GM12878 (cell line): ENCODE measurements at regions not wholly inside any gene's neighbourhood (a gene's known extent, or its start where the extent isn't known, plus 50 kb on each side); places are given as distances from the start of the nearest gene placed in this dataset.

Experiments used
- ATAC-seq: fragments of 200-7000 bp; cut with Tn5 transposase; 3 replicates; pipeline ENCODE4 v1.9.1; 2020; ENCODE audit warnings: mild to moderate bottlenecking, moderate library complexity
- BruUV-seq: library from RNA; stranded (reverse); fragments of 400-500 nt; replicated peaks from 2 replicates; lab custom pipeline; 2021; lab: Mats Ljungman, UMichigan
- CTCF ChIA-PET: fragments of 300-600 bp; sonication (Branson Sonifier 250); formaldehyde crosslinking; extraction: SDS; loops from one replicate; lab custom pipeline; 2021; ENCODE audit warnings: inconsistent platforms; lab: Yijun Ruan, JAX
- POLR2A ChIA-PET: fragments of 350-600 bp; formaldehyde crosslinking; extraction: SDS; loops from one replicate; lab custom pipeline; 2021; ENCODE audit warnings: inconsistent platforms; lab: Charles Lee
- RAD21 ChIA-PET: fragments of 300-600 bp; sonication (Branson Sonifier 250); formaldehyde crosslinking; loops from one replicate; lab custom pipeline; 2023; ENCODE audit warnings: antibody characterized with exemption; ENCODE audit not compliant: unreplicated experiment; lab: Charles Lee
- SMC1A ChIA-PET: fragments of 300-600 bp; sonication (Branson Sonifier 250); formaldehyde crosslinking; loops from one replicate; lab custom pipeline; 2023; ENCODE audit not compliant: unreplicated experiment, uncharacterized antibody; lab: Charles Lee
- DNase-seq: peaks from one replicate; pipeline ENCODE4 v3.0.0-alpha.2; 2011; ENCODE audit warnings: low read depth, low spot score
- FAIRE-seq: peaks from 3 replicates; lab custom pipeline; 2011; peaks lifted over from hg19 to GRCh38; lab: Jason Lieb, UNC
- H2AFZ ChIP-seq: 2 replicates; pipeline ENCODE4 v1.6.0; 2011; ENCODE audit warnings: low read depth, low read length, control low read depth; ENCODE audit not compliant: control insufficient read depth
- H3K27ac ChIP-seq: 2 replicates; pipeline ENCODE4 v1.5.1; 2011; ENCODE audit warnings: control low read depth; ENCODE audit not compliant: control insufficient read depth, insufficient read depth
- H3K27me3 ChIP-seq, 2 experiments: replicated peaks in 1 of 2; 2 replicates each; pipeline versions ENCODE4 v1.6.0 to v1.6.1; 2011; ENCODE audit warnings: low read length in 1 of 2; ENCODE audit not compliant: control insufficient read depth in 2 of 2, insufficient read depth in 2 of 2
- H3K36me3 ChIP-seq, 2 experiments: 2 replicates each; pipeline ENCODE4 v1.5.1; 2011; ENCODE audit warnings: low read length in 1 of 2; ENCODE audit not compliant: control insufficient read depth in 2 of 2, insufficient read depth in 2 of 2
- H3K4me1 ChIP-seq: 2 replicates; pipeline ENCODE4 v1.6.1; 2011; ENCODE audit warnings: mild to moderate bottlenecking, low read length, moderate library complexity, mixed read lengths; ENCODE audit not compliant: control insufficient read depth, insufficient read depth
- H3K4me2 ChIP-seq: 2 replicates; pipeline ENCODE4 v1.6.0; 2011; ENCODE audit warnings: control low read depth; ENCODE audit not compliant: control insufficient read depth, insufficient read depth
- H3K4me3 ChIP-seq: fragments of 200-600 bp; sonication (generic); 2 replicates; pipeline ENCODE4 v1.5.1; 2016
- H3K79me2 ChIP-seq: 2 replicates; pipeline ENCODE4 v1.6.0; 2011; ENCODE audit warnings: low read length; ENCODE audit not compliant: control insufficient read depth, insufficient read depth
- H3K9ac ChIP-seq: 2 replicates; pipeline ENCODE4 v1.8.0; 2011; ENCODE audit warnings: low read length, control low read depth, mixed read lengths; ENCODE audit not compliant: control insufficient read depth, insufficient read depth
- H3K9me3 ChIP-seq: replicated peaks from 3 replicates; pipeline ENCODE4 v1.5.1; 2011; ENCODE audit warnings: mild to moderate bottlenecking, low read length; ENCODE audit not compliant: control insufficient read depth, insufficient read depth
- H4K20me1 ChIP-seq: 2 replicates; pipeline ENCODE4 v1.6.0; 2011; ENCODE audit not compliant: control insufficient read depth, insufficient read depth
- CBFB ChIP-seq: IDR thresholded peaks from 2 replicates; pipeline ENCODE4 v1.6.1; 2016; ENCODE audit warnings: antibody characterized with exemption, low read depth
- FOXK2 ChIP-seq: fragments of 450-650 bp; IDR thresholded peaks from 2 replicates; pipeline ENCODE4 v1.6.1; 2017; ENCODE audit warnings: mild to moderate bottlenecking, moderate library complexity
- HDAC2 ChIP-seq: fragments of 200-600 bp; sonication (generic); IDR thresholded peaks from 2 replicates; pipeline ENCODE4 v1.6.1; 2017
- MYC ChIP-seq: IDR thresholded peaks from 2 replicates; pipeline ENCODE4 v1.6.1; 2011; ENCODE audit warnings: mild to moderate bottlenecking, low read length, moderate library complexity, inconsistent platforms; ENCODE audit not compliant: insufficient read depth, insufficient replicate concordance, insufficient read length, severe bottlenecking
- NBN ChIP-seq: fragments of 450-650 bp; IDR thresholded peaks from 2 replicates; pipeline ENCODE4 v1.6.1; 2016
- NFYB ChIP-seq: IDR thresholded peaks from 2 replicates; pipeline ENCODE4 v1.6.1; 2011; ENCODE audit warnings: low read depth, mild to moderate bottlenecking, low read length, improper control_type of control experiment, moderate library complexity; ENCODE audit not compliant: insufficient read depth
- NR2F1 ChIP-seq: fragments of 450-650 bp; conservative IDR thresholded peaks from 2 replicates; pipeline ENCODE4 v1.6.1; 2017; ENCODE audit warnings: mild to moderate bottlenecking
- PBX3 ChIP-seq: IDR thresholded peaks from 2 replicates; pipeline ENCODE4 v1.6.1; 2011; ENCODE audit warnings: mild to moderate bottlenecking, low read depth, low read length, moderate library complexity; ENCODE audit not compliant: insufficient replicate concordance
- POLR2AphosphoS2 ChIP-seq: IDR thresholded peaks from 2 replicates; pipeline ENCODE4 v1.6.1; 2011; ENCODE audit warnings: low read depth, mild to moderate bottlenecking, low read length, improper control_type of control experiment, moderate library complexity
- RBBP5 ChIP-seq: fragments of 200-600 bp; sonication (generic); conservative IDR thresholded peaks from 2 replicates; pipeline ENCODE4 v1.6.1; 2016
- SREBF2 ChIP-seq: IDR thresholded peaks from 2 replicates; pipeline ENCODE4 v1.6.1; 2012; ENCODE audit warnings: mild to moderate bottlenecking, low read length
- ZBTB11 ChIP-seq: fragments of 450-650 bp; formaldehyde crosslinking; IDR thresholded peaks from 2 replicates; pipeline ENCODE4 v1.5.0; 2022; ENCODE audit warnings: mild to moderate bottlenecking, missing genetic modification characterization
- ZBTB4 ChIP-seq: fragments of 450-650 bp; formaldehyde crosslinking; IDR thresholded peaks from 2 replicates; pipeline ENCODE4 v1.4.0; 2022; ENCODE audit warnings: mild to moderate bottlenecking, moderate library complexity
- ZZZ3 ChIP-seq: IDR thresholded peaks from 2 replicates; pipeline ENCODE4 v1.6.1; 2011; ENCODE audit warnings: low read depth; ENCODE audit not compliant: control insufficient read depth, insufficient read length
- WGBS: methylation state at CpG from one replicate; pipeline ENCODE4 v1.1.6; 2016; ENCODE audit warnings: low lambda C conversion rate; ENCODE audit not compliant: insufficient replicate concordance, insufficient coverage; ENCODE audit errors: missing lambda C conversion rate; 5-methylcytosine and 5-hydroxymethylcytosine counted together
- in situ Hi-C: fragments of 300-500 bp; cut with MboI; formaldehyde crosslinking; loops from 9 replicates; pipeline ENCODE4 v1.14.3; 2018; ENCODE audit warnings: mixed read lengths
- intact Hi-C: fragments of 100-400 bp; cut with micrococcal nuclease; formaldehyde crosslinking; loops from one replicate; pipeline ENCODE4 v1.14.2; 2022; ENCODE audit not compliant: unreplicated experiment
- TF ChIP-seq, protein P1 (sequence below): fragments of 150-350 bp; IDR thresholded peaks from 2 replicates; pipeline ENCODE4 v1.6.1; 2016; ENCODE audit warnings: low read depth, low read length

DNA sequence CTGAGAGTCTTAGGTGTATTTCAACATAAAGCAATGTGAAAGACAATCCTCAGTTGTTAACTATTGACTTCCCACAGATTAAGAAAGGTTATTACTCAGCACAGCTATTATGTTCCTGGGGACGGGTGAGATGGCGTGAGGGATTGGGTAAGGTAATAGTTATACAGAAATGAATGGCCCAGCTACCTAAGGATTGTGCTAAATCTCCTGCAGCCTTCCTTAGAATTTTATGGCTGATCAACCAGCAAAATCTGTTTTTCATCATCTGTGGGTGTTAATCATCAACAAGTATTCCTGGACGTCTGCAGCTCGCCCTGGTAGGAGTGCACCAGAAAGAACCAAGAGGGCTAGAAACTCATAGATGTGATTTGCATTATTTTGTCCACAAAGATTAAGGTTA lies 146.0 kb upstream of the IVNS1ABP start:
- Histone ChIP-seq H3K27me3 (no peaks in the 10 kb centered on the region; a peak in 1 of 4 replicates), H3K4me1 (no peaks in the 10 kb centered on the region), H3K4me2 (no peak overlapping the region), H2AFZ (no peak overlapping the region), H3K27ac (no peak overlapping the region), H3K79me2 (no peaks in the 10 kb centered on the region), H4K20me1 (no peaks in the 10 kb centered on the region), H3K36me3 (no peaks in the 10 kb centered on the region), H3K4me3 (no peak overlapping the region), H3K9ac (no peak overlapping the region), H3K9me3 (no peaks in the 10 kb centered on the region)
- no peak for ATAC-seq
- RAD21 ChIA-PET: no interaction called here
- CTCF ChIA-PET: interaction anchor here (0.8 kb wide), 1 partner anchor 224 kb away, joined by 3 read pairs; no protein-coding TSS in a partner anchor
- POLR2A ChIA-PET: no interaction called here
- intact Hi-C loops (no loop called here), in situ Hi-C loops (no loop called here)
- WGBS: 50% methylated on average over 4 of the region's 4 CpGs
- no TSS peak for BruUV-seq
- FAIRE-seq: no peak
- DNase-seq: no peak
- SMC1A ChIA-PET: interaction anchor here (0.9 kb wide), 1 partner anchor 37 kb away, joined by 3 read pairs; no protein-coding TSS in a partner anchor
- TF ChIP-seq ZBTB11 (CRISPR knock-in tag): no peak
- TF ChIP-seq RBBP5: no peak
- TF ChIP-seq, protein P1, sequence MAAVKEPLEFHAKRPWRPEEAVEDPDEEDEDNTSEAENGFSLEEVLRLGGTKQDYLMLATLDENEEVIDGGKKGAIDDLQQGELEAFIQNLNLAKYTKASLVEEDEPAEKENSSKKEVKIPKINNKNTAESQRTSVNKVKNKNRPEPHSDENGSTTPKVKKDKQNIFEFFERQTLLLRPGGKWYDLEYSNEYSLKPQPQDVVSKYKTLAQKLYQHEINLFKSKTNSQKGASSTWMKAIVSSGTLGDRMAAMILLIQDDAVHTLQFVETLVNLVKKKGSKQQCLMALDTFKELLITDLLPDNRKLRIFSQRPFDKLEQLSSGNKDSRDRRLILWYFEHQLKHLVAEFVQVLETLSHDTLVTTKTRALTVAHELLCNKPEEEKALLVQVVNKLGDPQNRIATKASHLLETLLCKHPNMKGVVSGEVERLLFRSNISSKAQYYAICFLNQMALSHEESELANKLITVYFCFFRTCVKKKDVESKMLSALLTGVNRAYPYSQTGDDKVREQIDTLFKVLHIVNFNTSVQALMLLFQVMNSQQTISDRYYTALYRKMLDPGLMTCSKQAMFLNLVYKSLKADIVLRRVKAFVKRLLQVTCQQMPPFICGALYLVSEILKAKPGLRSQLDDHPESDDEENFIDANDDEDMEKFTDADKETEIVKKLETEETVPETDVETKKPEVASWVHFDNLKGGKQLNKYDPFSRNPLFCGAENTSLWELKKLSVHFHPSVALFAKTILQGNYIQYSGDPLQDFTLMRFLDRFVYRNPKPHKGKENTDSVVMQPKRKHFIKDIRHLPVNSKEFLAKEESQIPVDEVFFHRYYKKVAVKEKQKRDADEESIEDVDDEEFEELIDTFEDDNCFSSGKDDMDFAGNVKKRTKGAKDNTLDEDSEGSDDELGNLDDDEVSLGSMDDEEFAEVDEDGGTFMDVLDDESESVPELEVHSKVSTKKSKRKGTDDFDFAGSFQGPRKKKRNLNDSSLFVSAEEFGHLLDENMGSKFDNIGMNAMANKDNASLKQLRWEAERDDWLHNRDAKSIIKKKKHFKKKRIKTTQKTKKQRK: no peak
- no peak for TF ChIP-seq CBFB
- TF ChIP-seq ZZZ3: no peak
- no peak for TF ChIP-seq FOXK2
- no peak for TF ChIP-seq NBN
- TF ChIP-seq POLR2AphosphoS2: no peak
- no peak for TF ChIP-seq NFYB
- TF ChIP-seq SREBF2: no peak
- no peak for TF ChIP-seq ZBTB4
- TF ChIP-seq HDAC2: no peak
- TF ChIP-seq NR2F1: no peak
- no peak for TF ChIP-seq PBX3
- no peak for TF ChIP-seq MYC
